T-helper 1 cell treated with Interleukin-12 subunit alpha and Interleukin-12 subunit beta and Interleukin-4 antibody, amounts not matched to agents 30 μg/mL and 1 μg/mL, for 36 hours (primary cell): ENCODE measurements at regions not wholly inside any gene's neighbourhood (a gene's known extent, or its start where the extent isn't known, plus 50 kb on each side); places are given as distances from the start of the nearest gene placed in this dataset.

Source experiments
- H3K27ac Mint-ChIP-seq: one replicate; pipeline ENCODE4 v1.8.0; 2021; ENCODE audit warnings: mild to moderate bottlenecking, mixed read lengths
- H3K27me3 Mint-ChIP-seq: one replicate; pipeline ENCODE4 v1.8.0; 2021; ENCODE audit warnings: low read depth, mixed read lengths
- H3K36me3 Mint-ChIP-seq: one replicate; pipeline ENCODE4 v1.8.0; 2021; ENCODE audit warnings: low read depth, mixed read lengths
- H3K4me1 Mint-ChIP-seq: one replicate; pipeline ENCODE4 v1.8.0; 2021; ENCODE audit warnings: low read depth, mixed read lengths
- H3K4me3 Mint-ChIP-seq: one replicate; pipeline ENCODE4 v1.8.0; 2021; ENCODE audit warnings: mild to moderate bottlenecking, moderate library complexity, mixed read lengths
- H3K9me3 Mint-ChIP-seq: one replicate; pipeline ENCODE4 v1.8.0; 2021; ENCODE audit warnings: mixed read lengths

DNA sequence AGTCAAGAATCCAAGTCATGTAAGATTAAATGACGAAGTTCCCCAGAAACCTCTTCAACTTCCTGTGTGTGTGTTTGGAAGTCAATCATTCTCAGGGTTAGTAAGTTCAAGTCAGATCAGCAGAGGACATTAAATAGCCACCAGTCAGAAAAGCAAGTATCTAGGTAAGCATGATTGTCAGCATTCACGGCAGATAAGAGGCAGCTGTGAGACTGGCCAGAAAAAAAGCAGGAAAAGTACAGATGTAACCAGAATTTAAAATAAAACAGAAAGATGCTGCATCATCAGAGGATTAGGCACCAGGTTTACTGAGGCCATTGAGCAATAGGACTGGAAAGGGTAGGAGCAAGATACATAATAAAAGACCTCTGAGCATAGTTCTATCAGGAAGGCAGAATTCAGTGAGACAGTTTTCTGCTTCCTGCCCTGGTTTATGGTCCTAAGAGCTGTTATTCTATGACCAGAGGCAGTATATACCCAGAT is 606.9 kb downstream of the FSCB start:
- H3K4me3 Mint-ChIP-seq = no peak overlapping the region
- no peak overlapping the region for H3K27ac Mint-ChIP-seq
- H3K27me3 Mint-ChIP-seq = no peaks in the 10 kb centered on the region
- no peaks in the 10 kb centered on the region for H3K4me1 Mint-ChIP-seq
- peaks cover 8% of the 10 kb centered on the region for H3K9me3 Mint-ChIP-seq
- no peaks in the 10 kb centered on the region for H3K36me3 Mint-ChIP-seq

- Mint-ChIP-seq H3K4me3 (no peak overlapping the region), H3K9me3 (peaks cover 12% of the 10 kb centered on the region)
These were observed 608.4 kb downstream of the FSCB start for GRCh38 chr14:43898687-43899086.

GRCh38 chr14:43896044-43896443 is 611.0 kb downstream of the FSCB start:
- Mint-ChIP-seq H3K27ac (no peak overlapping the region), H3K36me3 (no peaks in the 10 kb centered on the region), H3K4me3 (no peak overlapping the region), H3K9me3 (peaks cover 12% of the 10 kb centered on the region), H3K27me3 (no peaks in the 10 kb centered on the region), H3K4me1 (no peaks in the 10 kb centered on the region)

More at GRCh38 chr14:43898687-43899086, 608.4 kb downstream of the FSCB start:
- H3K36me3 Mint-ChIP-seq = no peaks in the 10 kb centered on the region
- no peaks in the 10 kb centered on the region for H3K27me3 Mint-ChIP-seq
- no peaks in the 10 kb centered on the region for H3K4me1 Mint-ChIP-seq
- no peak overlapping the region for H3K27ac Mint-ChIP-seq

- no peaks in the 10 kb centered on the region for H3K36me3 Mint-ChIP-seq
- H3K9me3 Mint-ChIP-seq = peaks cover 12% of the 10 kb centered on the region
- no peak overlapping the region for H3K27ac Mint-ChIP-seq
- H3K27me3 Mint-ChIP-seq = no peaks in the 10 kb centered on the region
- no peak overlapping the region for H3K4me3 Mint-ChIP-seq
- H3K4me1 Mint-ChIP-seq = no peaks in the 10 kb centered on the region
These were observed 612.5 kb downstream of the FSCB start for GRCh38 chr14:43894534-43894933.

DNA sequence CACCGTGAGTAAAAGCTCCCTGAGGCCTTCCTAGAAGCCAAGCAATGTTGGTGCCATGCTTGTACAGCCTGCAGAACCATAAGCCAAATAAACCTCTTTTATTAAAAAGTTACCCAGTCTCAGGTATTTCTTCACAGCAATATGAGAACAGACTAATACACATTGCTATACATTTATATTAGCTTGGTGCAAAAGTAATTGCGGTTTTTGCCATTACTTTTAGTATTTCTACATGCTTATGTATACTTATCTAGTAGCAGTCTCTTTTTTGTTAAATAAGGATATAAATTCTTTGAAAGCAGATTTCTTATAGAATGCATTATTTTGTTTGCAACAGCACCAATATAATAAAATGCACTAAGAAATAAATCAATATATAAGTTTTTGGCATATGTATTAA is 619.6 kb downstream of the FSCB start:
- Mint-ChIP-seq H3K27me3 (no peaks in the 10 kb centered on the region), H3K27ac (no peak overlapping the region), H3K4me3 (no peak overlapping the region), H3K9me3 (peaks cover 4% of the 10 kb centered on the region), H3K4me1 (no peaks in the 10 kb centered on the region), H3K36me3 (no peaks in the 10 kb centered on the region)

GRCh38 chr14:43877351-43877960 is 629.6 kb downstream of the FSCB start:
- Mint-ChIP-seq H3K36me3 (no peaks in the 10 kb centered on the region), H3K4me3 (no peak overlapping the region), H3K27me3 (no peaks in the 10 kb centered on the region), H3K27ac (no peak overlapping the region), H3K9me3 (peaks cover 9% of the 10 kb centered on the region), H3K4me1 (no peaks in the 10 kb centered on the region)

- Mint-ChIP-seq H3K9me3 (peaks cover 4% of the 10 kb centered on the region), H3K27me3 (no peaks in the 10 kb centered on the region), H3K36me3 (no peaks in the 10 kb centered on the region), H3K4me1 (no peaks in the 10 kb centered on the region), H3K4me3 (no peak overlapping the region), H3K27ac (no peak overlapping the region)
These were observed 634.1 kb downstream of the FSCB start for GRCh38 chr14:43872752-43873655.

DNA sequence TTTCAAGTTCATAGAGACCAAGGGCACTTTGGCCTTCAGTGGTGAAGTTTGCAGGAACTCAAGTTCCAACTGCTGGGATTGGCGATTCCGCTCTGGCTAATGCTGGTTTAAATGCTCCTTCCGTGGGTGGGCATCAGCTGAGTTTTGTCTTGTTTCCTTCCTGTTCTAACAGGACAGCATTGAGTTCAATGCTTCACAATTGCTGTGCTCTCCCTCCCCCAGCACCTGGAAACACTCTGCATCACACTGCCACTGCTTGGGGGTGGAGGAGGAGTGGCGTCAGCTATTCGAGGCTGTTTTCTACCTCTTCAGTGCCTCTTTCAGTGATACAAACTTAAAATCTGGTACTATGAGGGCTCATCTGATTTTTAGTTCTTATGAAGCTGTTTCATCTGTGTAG is 634.9 kb downstream of the FSCB start:
- Mint-ChIP-seq H3K4me3 (no peak overlapping the region), H3K27me3 (no peaks in the 10 kb centered on the region), H3K4me1 (no peaks in the 10 kb centered on the region), H3K9me3 (peaks cover 3% of the 10 kb centered on the region), H3K27ac (no peak overlapping the region), H3K36me3 (no peaks in the 10 kb centered on the region)

DNA sequence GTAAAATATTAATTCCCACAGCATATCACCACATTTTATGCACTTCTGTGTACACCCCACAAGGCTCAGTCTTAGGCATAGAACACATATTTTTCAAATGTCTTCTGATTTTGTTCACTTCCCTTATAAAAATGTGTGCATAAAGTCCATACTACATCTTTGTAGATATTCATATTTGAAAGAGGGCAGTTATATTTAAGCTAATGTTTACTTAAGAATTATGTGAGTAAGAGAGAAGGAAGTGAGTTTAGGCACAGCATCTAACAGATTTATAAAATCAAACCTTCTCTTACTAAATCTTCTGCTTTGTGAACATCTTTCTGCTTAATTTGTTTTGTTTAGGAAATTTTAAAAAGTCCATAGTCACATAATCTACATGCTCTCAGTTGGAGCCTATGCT is 648.1 kb downstream of the FSCB start:
- Mint-ChIP-seq H3K36me3 (no peaks in the 10 kb centered on the region), H3K27me3 (no peaks in the 10 kb centered on the region), H3K4me1 (no peaks in the 10 kb centered on the region), H3K4me3 (no peak overlapping the region), H3K9me3 (peaks cover 24% of the 10 kb centered on the region), H3K27ac (no peak overlapping the region)

DNA sequence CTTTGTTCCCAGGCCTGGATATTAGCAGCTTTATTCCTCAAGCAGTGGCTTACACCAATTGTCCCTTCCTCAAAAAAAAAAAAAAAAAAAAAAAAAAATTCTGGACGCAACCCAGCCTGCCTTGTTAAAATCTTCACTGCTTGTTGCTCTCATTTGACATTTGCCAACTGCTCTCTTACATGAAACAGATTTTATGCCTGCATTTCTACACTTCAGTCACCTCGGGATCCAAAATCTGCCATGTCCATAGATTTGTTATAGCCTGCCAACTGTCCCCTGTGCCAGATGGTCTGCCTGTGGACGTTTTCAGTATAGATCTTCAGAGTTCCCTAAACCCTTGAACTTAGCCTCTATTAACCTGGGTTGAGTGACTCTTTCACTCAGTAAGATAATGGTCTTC is 651.5 kb downstream of the FSCB start:
- Mint-ChIP-seq H3K9me3 (peaks cover 19% of the 10 kb centered on the region), H3K27ac (no peak overlapping the region), H3K36me3 (no peaks in the 10 kb centered on the region), H3K27me3 (no peaks in the 10 kb centered on the region), H3K4me1 (no peaks in the 10 kb centered on the region), H3K4me3 (no peak overlapping the region)

DNA sequence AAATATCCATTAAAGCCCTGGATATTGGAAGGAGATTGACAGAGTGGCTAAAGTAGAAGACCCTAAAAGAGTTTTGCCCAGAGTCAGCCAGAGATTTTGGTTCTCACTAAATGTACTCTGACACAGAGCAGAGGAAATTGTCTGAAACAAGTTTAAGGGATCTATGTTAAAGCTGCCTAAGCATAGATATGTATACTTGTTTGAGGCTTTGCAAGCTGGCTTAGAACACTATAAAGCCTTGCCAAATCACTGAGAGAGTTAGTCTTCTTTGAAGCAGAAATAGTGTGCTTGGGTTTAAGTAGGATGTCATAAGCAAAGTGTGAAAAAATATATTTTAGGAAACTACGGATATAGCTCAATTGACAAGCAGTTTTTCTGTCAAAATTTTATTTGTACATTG is 653.5 kb downstream of the FSCB start:
- Mint-ChIP-seq H3K4me3 (no peak overlapping the region), H3K4me1 (no peaks in the 10 kb centered on the region), H3K9me3 (peaks cover 21% of the 10 kb centered on the region)

DNA sequence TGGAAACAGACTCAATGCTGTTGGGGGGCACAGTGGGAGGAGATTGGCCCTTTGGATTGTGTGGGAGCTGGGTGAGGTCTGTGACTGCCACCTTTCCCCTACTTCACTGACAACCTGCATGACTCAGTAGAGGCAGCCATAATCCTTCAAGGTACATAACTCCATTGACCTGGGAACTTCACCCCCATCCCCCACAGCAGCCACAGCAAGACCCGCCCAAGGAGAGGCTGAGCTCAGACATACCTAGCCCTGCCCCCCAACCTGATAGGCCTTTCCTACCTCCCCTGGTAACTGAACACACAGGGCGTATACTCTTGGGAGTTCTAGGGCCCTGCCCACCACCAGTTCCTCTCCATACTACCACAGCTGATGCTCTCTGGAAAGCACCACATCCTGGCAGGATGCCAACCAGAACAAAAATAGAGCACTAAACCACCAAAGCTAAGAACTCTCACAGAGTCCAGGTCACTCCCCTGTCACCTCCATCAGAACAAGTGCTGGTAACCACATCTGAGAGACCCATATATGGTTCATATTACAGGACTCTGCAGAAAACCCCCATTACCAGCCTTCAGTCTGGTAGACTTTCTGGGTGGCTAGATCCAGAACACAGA is 703.9 kb downstream of the FSCB start:
- Mint-ChIP-seq H3K9me3 (peaks cover 49% of the 10 kb centered on the region), H3K4me1 (no peaks in the 10 kb centered on the region), H3K27me3 (no peaks in the 10 kb centered on the region), H3K36me3 (no peaks in the 10 kb centered on the region), H3K27ac (no peak overlapping the region), H3K4me3 (no peak overlapping the region)

More for the DNA sequence above, 653.5 kb downstream of the FSCB start:
- Mint-ChIP-seq H3K27ac (no peak overlapping the region), H3K27me3 (no peaks in the 10 kb centered on the region), H3K36me3 (no peaks in the 10 kb centered on the region)

GRCh38 chr14:43795600-43796228 is 711.4 kb downstream of the FSCB start:
- Mint-ChIP-seq H3K9me3 (peaks cover 12% of the 10 kb centered on the region), H3K4me3 (no peak overlapping the region), H3K36me3 (no peaks in the 10 kb centered on the region), H3K4me1 (no peaks in the 10 kb centered on the region), H3K27ac (no peak overlapping the region), H3K27me3 (no peaks in the 10 kb centered on the region)

GRCh38 chr14:43793579-43793978 is 713.5 kb downstream of the FSCB start:
- H3K27me3 Mint-ChIP-seq = no peaks in the 10 kb centered on the region
- H3K36me3 Mint-ChIP-seq = no peaks in the 10 kb centered on the region
- H3K27ac Mint-ChIP-seq = no peak overlapping the region
- H3K9me3 Mint-ChIP-seq = peaks cover 12% of the 10 kb centered on the region
- H3K4me3 Mint-ChIP-seq = no peak overlapping the region
- H3K4me1 Mint-ChIP-seq = no peaks in the 10 kb centered on the region
